ENCODE measurements at regions not wholly inside any gene's neighbourhood (a gene's known extent, or its start where the extent isn't known, plus 50 kb on each side); places are given as distances from the start of the nearest gene placed in this dataset.

DNA sequence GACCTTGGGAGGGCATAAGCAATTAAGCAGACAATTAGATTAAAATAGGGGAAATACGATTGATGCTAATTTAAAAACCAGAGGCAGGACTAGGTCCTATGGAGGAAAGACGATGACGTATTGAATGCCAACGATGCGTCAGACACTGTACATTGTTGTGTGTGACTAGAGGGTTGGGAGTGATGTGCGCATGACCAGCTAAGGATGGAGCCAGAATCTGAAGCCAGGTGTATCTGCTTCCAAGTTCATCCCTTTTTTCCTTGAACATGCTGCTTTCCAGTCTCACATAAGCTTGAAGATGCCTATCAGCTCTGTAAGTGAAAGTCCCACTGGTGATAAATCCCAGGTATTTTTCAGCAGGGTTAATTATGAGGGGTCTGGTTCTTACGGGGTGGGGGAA is 576.2 kb downstream of the MATN1 start:
- Mint-ChIP-seq H3K27me3 (peaks cover 25% of the 10 kb centered on the region), H3K27ac (no peak overlapping the region), H3K4me1 (ENCODE audit: low read depth) (no peaks in the 10 kb centered on the region), H3K9me3 (ENCODE audit: low read depth) (peaks cover 14% of the 10 kb centered on the region), H3K36me3 (ENCODE audit: insufficient read depth) (no peaks in the 10 kb centered on the region), H3K4me3 (ENCODE audit: low read depth) (no peak overlapping the region)
- no peak for DNase-seq (ENCODE audit: low spot score, unreplicated experiment)
- TF ChIP-seq, protein P1, sequence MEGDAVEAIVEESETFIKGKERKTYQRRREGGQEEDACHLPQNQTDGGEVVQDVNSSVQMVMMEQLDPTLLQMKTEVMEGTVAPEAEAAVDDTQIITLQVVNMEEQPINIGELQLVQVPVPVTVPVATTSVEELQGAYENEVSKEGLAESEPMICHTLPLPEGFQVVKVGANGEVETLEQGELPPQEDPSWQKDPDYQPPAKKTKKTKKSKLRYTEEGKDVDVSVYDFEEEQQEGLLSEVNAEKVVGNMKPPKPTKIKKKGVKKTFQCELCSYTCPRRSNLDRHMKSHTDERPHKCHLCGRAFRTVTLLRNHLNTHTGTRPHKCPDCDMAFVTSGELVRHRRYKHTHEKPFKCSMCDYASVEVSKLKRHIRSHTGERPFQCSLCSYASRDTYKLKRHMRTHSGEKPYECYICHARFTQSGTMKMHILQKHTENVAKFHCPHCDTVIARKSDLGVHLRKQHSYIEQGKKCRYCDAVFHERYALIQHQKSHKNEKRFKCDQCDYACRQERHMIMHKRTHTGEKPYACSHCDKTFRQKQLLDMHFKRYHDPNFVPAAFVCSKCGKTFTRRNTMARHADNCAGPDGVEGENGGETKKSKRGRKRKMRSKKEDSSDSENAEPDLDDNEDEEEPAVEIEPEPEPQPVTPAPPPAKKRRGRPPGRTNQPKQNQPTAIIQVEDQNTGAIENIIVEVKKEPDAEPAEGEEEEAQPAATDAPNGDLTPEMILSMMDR (IDR thresholded peaks at IDR 0.05; ENCODE audit: unreplicated experiment) = no peak

DNA sequence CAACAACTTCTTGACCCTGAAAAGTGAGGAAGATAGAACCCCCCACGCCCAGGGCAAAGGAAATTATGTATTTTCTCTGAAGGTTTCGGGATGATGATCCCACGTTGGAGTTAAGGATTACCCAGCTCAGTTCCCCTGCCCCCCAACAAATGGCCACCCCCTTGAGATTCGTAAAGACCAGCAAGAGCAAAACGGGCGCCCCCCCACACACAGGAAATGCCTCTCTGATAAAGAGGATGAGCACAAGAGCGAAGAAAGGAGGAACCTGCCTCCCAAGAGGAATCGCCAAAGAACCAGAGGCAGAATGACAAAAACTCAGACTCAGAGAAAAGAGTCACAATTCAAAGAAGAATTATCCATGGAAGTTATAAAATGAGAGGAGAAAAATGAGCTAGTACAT is 576.9 kb downstream of the MATN1 start:
- TF ChIP-seq, protein P1 (IDR thresholded peaks at IDR 0.05; ENCODE audit: unreplicated experiment) = no peak
- Mint-ChIP-seq H3K4me1 (ENCODE audit: low read depth) (no peaks in the 10 kb centered on the region), H3K36me3 (ENCODE audit: insufficient read depth) (no peaks in the 10 kb centered on the region), H3K4me3 (ENCODE audit: low read depth) (no peak overlapping the region), H3K9me3 (ENCODE audit: low read depth) (peaks cover 12% of the 10 kb centered on the region), H3K27ac (no peak overlapping the region), H3K27me3 (peaks cover 25% of the 10 kb centered on the region)
- DNase-seq (ENCODE audit: low spot score, unreplicated experiment) = no peak

DNA sequence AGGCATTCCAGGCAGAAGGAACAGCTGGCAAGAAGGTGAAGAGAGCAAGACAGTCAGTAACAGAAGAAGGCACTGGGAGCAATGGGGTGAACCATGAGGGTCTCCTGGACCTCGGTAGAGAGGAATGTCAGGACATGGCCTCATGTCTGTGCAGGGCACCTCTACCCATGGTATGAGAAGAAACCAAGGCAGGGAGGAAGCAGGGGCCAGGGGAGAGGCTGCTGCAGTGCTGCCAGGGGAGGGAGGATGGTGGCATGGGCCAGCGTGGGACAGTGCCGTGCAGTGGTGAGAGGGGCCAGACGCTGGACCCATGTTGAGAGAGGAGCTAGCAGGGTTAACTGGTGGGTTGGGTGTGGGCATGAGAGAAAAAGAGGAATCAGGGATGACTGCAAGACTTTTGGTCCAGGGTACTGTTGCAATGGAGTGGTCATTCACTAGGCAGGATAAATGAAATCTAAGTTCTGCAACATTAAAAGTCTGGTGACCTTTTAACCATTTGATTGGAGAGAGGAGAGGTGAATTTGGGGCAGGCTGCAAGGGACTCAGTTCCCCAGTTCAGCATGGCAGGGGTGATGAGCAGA is 577.6 kb downstream of the MATN1 start:
- H3K4me1 Mint-ChIP-seq (ENCODE audit: low read depth) = no peaks in the 10 kb centered on the region
- H3K4me3 Mint-ChIP-seq (ENCODE audit: low read depth) = no peak overlapping the region
- peaks cover 25% of the 10 kb centered on the region for H3K27me3 Mint-ChIP-seq
- peaks cover 7% of the 10 kb centered on the region for H3K9me3 Mint-ChIP-seq (ENCODE audit: low read depth)
- DNase-seq (ENCODE audit: low spot score, unreplicated experiment) = no peak
- H3K36me3 Mint-ChIP-seq (ENCODE audit: insufficient read depth) = no peaks in the 10 kb centered on the region
- no peak overlapping the region for H3K27ac Mint-ChIP-seq
- TF ChIP-seq, protein P1 (IDR thresholded peaks at IDR 0.05; ENCODE audit: unreplicated experiment) = no peak

DNA sequence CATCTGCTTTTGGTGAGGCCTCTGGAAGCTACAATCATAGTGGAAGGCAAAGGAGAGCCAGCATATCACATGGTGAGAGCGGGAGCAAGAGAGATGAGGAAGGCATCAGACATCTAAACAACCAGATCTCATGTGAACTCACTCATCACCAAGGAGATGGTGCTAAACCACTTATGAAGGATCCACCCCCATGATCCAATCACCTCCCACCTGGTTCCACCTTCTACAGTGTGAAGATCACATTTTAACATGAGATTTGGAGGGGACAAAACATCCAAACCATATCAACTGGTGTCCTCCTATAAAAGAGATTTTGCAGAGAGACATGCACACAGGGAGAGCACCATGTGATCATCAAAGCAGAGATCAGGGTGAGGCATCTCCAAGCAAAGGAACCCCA is 578.6 kb downstream of the MATN1 start:
- Mint-ChIP-seq H3K27ac (no peak overlapping the region), H3K36me3 (ENCODE audit: insufficient read depth) (no peaks in the 10 kb centered on the region), H3K4me1 (ENCODE audit: low read depth) (no peaks in the 10 kb centered on the region), H3K4me3 (ENCODE audit: low read depth) (no peak overlapping the region), H3K9me3 (ENCODE audit: low read depth) (peaks cover 7% of the 10 kb centered on the region), H3K27me3 (peaks cover 25% of the 10 kb centered on the region)
- DNase-seq (ENCODE audit: low spot score, unreplicated experiment) = no peak
- TF ChIP-seq, protein P1 (IDR thresholded peaks at IDR 0.05; ENCODE audit: unreplicated experiment) = no peak

DNA sequence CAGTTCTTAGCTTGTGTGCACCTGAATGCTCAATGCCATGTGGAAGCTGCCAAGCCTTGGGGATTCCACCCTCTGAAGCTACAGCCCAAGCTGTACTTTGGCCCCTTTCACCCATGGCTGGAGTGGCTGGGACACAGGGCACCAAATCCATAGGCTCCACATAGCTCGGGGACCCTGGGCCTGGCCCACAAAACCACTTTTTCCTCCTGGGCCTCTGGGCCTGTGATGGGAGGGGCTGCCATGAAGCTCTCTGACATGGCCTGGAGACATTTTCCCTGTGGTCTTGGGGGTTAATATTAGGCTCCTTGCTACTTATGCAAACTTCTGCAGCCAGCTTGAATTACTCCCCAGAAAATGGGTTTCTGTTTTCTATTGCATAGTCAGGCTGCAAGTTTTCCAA is 579.9 kb downstream of the MATN1 start:
- Mint-ChIP-seq H3K36me3 (ENCODE audit: insufficient read depth) (no peaks in the 10 kb centered on the region), H3K27me3 (peaks cover 25% of the 10 kb centered on the region), H3K9me3 (ENCODE audit: low read depth) (peaks cover 7% of the 10 kb centered on the region), H3K4me1 (ENCODE audit: low read depth) (no peaks in the 10 kb centered on the region), H3K4me3 (ENCODE audit: low read depth) (no peak overlapping the region), H3K27ac (no peak overlapping the region)
- TF ChIP-seq, protein P1 (IDR thresholded peaks at IDR 0.05; ENCODE audit: unreplicated experiment) = no peak
- DNase-seq (ENCODE audit: low spot score, unreplicated experiment) = no peak

Data from progenitor cell of endocrine pancreas (in vitro differentiated cells).